ENCODE measurements at regions not wholly inside any gene's neighbourhood (a gene's known extent, or its start where the extent isn't known, plus 50 kb on each side); places are given as distances from the start of the nearest gene placed in this dataset.
A peak's percentile ranks its signal among the peaks of the same experiment; 100 is the strongest.

- H3K9me3 ChIP-seq = no peaks in the 10 kb centered on the region
- no peak for TF ChIP-seq CTCF (IDR thresholded peaks at IDR 0.05)
- H3K36me3 ChIP-seq = no peaks in the 10 kb centered on the region
- DNase-seq = peak; percentile 30
- H3K9ac ChIP-seq (ENCODE audit: low read depth in 2 of 2, low read length in 2 of 2) = no peak overlapping the region
- H3K27ac ChIP-seq = no peak overlapping the region
- H3K4me1 ChIP-seq = no peaks in the 10 kb centered on the region
- intact Hi-C loops (cut with DNase I) = no loop called here
- no peaks in the 10 kb centered on the region for H3K27me3 ChIP-seq
- H3K4me3 ChIP-seq = no peak overlapping the region
These were observed 171.2 kb downstream of the SP3 start for GRCh38 chr2:173793709-173794565.

DNA sequence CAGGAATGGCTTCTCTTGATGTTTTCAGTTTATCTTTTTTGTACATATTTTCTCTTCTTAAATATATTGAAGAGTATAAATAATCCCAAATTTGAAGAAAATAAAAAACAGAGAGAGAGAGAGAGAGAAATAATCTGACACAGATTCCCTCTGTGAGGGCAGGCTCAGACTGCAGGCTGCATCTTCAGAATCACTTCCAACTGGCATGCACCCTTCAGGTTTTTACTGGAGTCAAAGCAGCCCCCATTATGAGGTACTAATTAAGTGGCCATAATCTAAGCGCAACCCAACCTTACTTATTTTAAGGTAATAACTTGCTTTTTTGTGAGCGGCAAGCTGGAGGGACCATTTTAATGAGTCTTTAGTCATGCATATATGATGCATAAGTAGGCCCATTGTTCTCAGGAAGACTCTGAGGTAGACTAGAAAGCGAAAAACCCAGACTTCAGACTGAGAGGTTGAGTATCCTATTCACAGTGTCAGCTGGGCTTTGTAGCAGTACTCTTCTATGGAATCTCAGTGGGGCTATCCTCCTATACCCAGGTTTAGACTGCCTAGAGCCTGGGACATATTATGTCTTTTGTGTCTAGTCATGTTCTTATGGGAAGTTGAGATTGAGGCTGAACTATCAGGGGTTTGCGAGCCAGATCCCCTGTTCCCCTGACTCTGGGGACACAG lies 167.4 kb downstream of the SP3 start:
- DNase-seq = no peak
- no peak overlapping the region for H3K9ac ChIP-seq (ENCODE audit: low read depth in 2 of 2, low read length in 2 of 2)
- no peaks in the 10 kb centered on the region for H3K4me1 ChIP-seq
- intact Hi-C loops (cut with DNase I) = no loop called here
- no peak overlapping the region for H3K4me3 ChIP-seq
- H3K9me3 ChIP-seq = no peaks in the 10 kb centered on the region
- H3K27me3 ChIP-seq = no peaks in the 10 kb centered on the region
- no peak for TF ChIP-seq CTCF (IDR thresholded peaks at IDR 0.05)
- H3K27ac ChIP-seq = no peak overlapping the region
- no peaks in the 10 kb centered on the region for H3K36me3 ChIP-seq

DNA sequence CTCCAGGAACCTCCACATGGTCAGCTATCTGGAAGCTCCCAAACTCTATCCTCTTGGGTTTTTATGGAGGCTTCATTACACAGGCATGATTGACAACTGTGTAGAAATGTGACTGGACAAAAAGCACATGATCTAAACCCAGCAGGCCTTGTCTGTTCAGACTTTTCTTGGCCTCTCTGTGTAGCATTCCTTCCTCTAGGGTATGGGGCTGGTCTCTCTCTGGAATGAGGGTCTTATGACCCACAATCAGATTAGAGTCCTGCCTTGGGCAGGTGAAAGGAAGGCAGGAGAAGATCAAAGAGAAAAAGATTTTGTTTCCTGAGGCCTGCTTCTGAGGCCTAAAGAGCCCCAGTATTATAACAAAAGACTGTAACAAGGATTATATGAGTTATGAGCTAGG lies 162.7 kb downstream of the SP3 start:
- intact Hi-C loops (cut with DNase I) = no loop called here
- no peak for DNase-seq
- Histone ChIP-seq H3K9ac (ENCODE audit: low read depth in 2 of 2, low read length in 2 of 2) (no peak overlapping the region), H3K27me3 (no peaks in the 10 kb centered on the region), H3K4me3 (no peak overlapping the region), H3K9me3 (no peaks in the 10 kb centered on the region), H3K4me1 (no peaks in the 10 kb centered on the region), H3K36me3 (no peaks in the 10 kb centered on the region), H3K27ac (no peak overlapping the region)
- no peak for TF ChIP-seq CTCF (IDR thresholded peaks at IDR 0.05)

- Histone ChIP-seq H3K4me1 (no peaks in the 10 kb centered on the region), H3K27me3 (no peaks in the 10 kb centered on the region), H3K27ac (no peak overlapping the region), H3K4me3 (no peak overlapping the region), H3K36me3 (no peaks in the 10 kb centered on the region), H3K9ac (ENCODE audit: low read depth in 2 of 2, low read length in 2 of 2) (no peak overlapping the region), H3K9me3 (no peaks in the 10 kb centered on the region)
- intact Hi-C loops (cut with DNase I) = no loop called here
- no peak for TF ChIP-seq CTCF (IDR thresholded peaks at IDR 0.05)
- no peak for DNase-seq
These were observed 161.7 kb downstream of the SP3 start for GRCh38 chr2:173803449-173803848.

- TF ChIP-seq CTCF (IDR thresholded peaks at IDR 0.05) = no peak
- Histone ChIP-seq H3K4me3 (no peak overlapping the region), H3K9me3 (no peaks in the 10 kb centered on the region), H3K4me1 (no peaks in the 10 kb centered on the region), H3K9ac (ENCODE audit: low read depth in 2 of 2, low read length in 2 of 2) (no peak overlapping the region), H3K36me3 (no peaks in the 10 kb centered on the region), H3K27me3 (no peaks in the 10 kb centered on the region), H3K27ac (no peak overlapping the region)
- intact Hi-C loops (cut with DNase I) = no loop called here
- no peak for DNase-seq
These were observed 158.4 kb downstream of the SP3 start for GRCh38 chr2:173806761-173807160.

Data from colonic mucosa (tissue), 4 donors.